Colonic mucosa (tissue), 4 donors: ENCODE measurements at regions not wholly inside any gene's neighbourhood (a gene's known extent, or its start where the extent isn't known, plus 50 kb on each side); places are given as distances from the start of the nearest gene placed in this dataset.

ENCODE experiments used
- DNase-seq: peaks from one replicate; pipeline ENCODE4 v3.0.0-alpha.2; 2020
- H3K27ac ChIP-seq: fragments of 200-600 bp; one replicate; pipeline ENCODE4 v1.8.0; 2021
- H3K27me3 ChIP-seq: fragments of 200-600 bp; one replicate; pipeline ENCODE4 v1.8.0; 2021
- H3K36me3 ChIP-seq: fragments of 200-600 bp; one replicate; pipeline ENCODE4 v1.8.0; 2021
- H3K4me1 ChIP-seq: fragments of 200-600 bp; one replicate; pipeline ENCODE4 v1.8.0; 2021; ENCODE audit warnings: mild to moderate bottlenecking
- H3K4me3 ChIP-seq: fragments of 200-600 bp; one replicate; pipeline ENCODE4 v1.8.0; 2021
- H3K9ac ChIP-seq, 2 donors: one replicate each; pipeline ENCODE4 v1.7.0; 2013; ENCODE audit warnings: control low read depth in 2 of 2, low read depth in 2 of 2, low read length in 2 of 2
- H3K9me3 ChIP-seq: fragments of 200-600 bp; one replicate; pipeline ENCODE4 v1.8.0; 2021
- CTCF ChIP-seq: fragments of 200-600 bp; IDR thresholded peaks from one replicate; pipeline ENCODE4 v1.8.0; 2022; ENCODE audit warnings: antibody characterized with exemption, mild to moderate bottlenecking
- intact Hi-C: fragments of 100-400 bp; cut with DNase I; formaldehyde crosslinking; loops from one replicate; pipeline ENCODE4 v1.14.1; 2022
- donor health status: healthy.
- donor health status: DM: no; HTN: no; CAD: no.
- donor health status: DM: no; HTN: no; CAD: no.

- H3K4me3 ChIP-seq = no peak overlapping the region
- H3K9ac ChIP-seq = no peak overlapping the region
- H3K4me1 ChIP-seq = no peaks in the 10 kb centered on the region
- no peaks in the 10 kb centered on the region for H3K27me3 ChIP-seq
- intact Hi-C loops = no loop called here
- H3K27ac ChIP-seq = no peak overlapping the region
- H3K36me3 ChIP-seq = no peaks in the 10 kb centered on the region
- TF ChIP-seq CTCF = no peak
- DNase-seq = no peak
- no peaks in the 10 kb centered on the region for H3K9me3 ChIP-seq
These were observed 772.7 kb downstream of the SEMA5A start for GRCh38 chr5:8773046-8773615.

- Histone ChIP-seq H3K27ac (no peak overlapping the region), H3K9me3 (no peaks in the 10 kb centered on the region), H3K4me1 (no peaks in the 10 kb centered on the region), H3K9ac (no peak overlapping the region), H3K4me3 (no peak overlapping the region), H3K36me3 (no peaks in the 10 kb centered on the region), H3K27me3 (no peaks in the 10 kb centered on the region)
- DNase-seq = no peak
- TF ChIP-seq CTCF = no peak
- intact Hi-C loops = no loop called here
These were observed 761.2 kb downstream of the SEMA5A start for GRCh38 chr5:8784692-8785091.

GRCh38 chr5:8788246-8788645 is 757.6 kb downstream of the SEMA5A start:
- no peak overlapping the region for H3K9ac ChIP-seq
- no peak for TF ChIP-seq CTCF
- intact Hi-C loops = no loop called here

GRCh38 chr5:8805653-8806052 is 740.2 kb downstream of the SEMA5A start:
- H3K4me1 ChIP-seq = no peaks in the 10 kb centered on the region
- no peak overlapping the region for H3K9ac ChIP-seq
- no peaks in the 10 kb centered on the region for H3K27me3 ChIP-seq
- H3K9me3 ChIP-seq = no peaks in the 10 kb centered on the region
- no peaks in the 10 kb centered on the region for H3K36me3 ChIP-seq
- no peak overlapping the region for H3K27ac ChIP-seq
- no peak for DNase-seq
- TF ChIP-seq CTCF = no peak
- intact Hi-C loops = no loop called here
- H3K4me3 ChIP-seq = no peak overlapping the region

More at GRCh38 chr5:8788246-8788645, 757.6 kb downstream of the SEMA5A start:
- Histone ChIP-seq H3K27ac (no peak overlapping the region), H3K9me3 (no peaks in the 10 kb centered on the region), H3K27me3 (no peaks in the 10 kb centered on the region), H3K36me3 (no peaks in the 10 kb centered on the region), H3K4me1 (no peaks in the 10 kb centered on the region), H3K4me3 (no peak overlapping the region)
- no peak for DNase-seq

- Histone ChIP-seq H3K27ac (no peak overlapping the region), H3K9me3 (no peaks in the 10 kb centered on the region), H3K27me3 (no peaks in the 10 kb centered on the region), H3K4me3 (no peak overlapping the region), H3K9ac (no peak overlapping the region), H3K36me3 (no peaks in the 10 kb centered on the region), H3K4me1 (no peaks in the 10 kb centered on the region)
- TF ChIP-seq CTCF = no peak
- DNase-seq = no peak
- intact Hi-C loops = no loop called here
These were observed 738.2 kb downstream of the SEMA5A start for GRCh38 chr5:8807636-8808035.
